Mesenchymal stem cell (in vitro differentiated cells and primary cell): ENCODE measurements at regions not wholly inside any gene's neighbourhood (a gene's known extent, or its start where the extent isn't known, plus 50 kb on each side); places are given as distances from the start of the nearest gene placed in this dataset.

Experiments used
- DNase-seq: peaks from one replicate; pipeline ENCODE4 v3.0.0-alpha.2; 2013
- H2AFZ ChIP-seq: one replicate; pipeline ENCODE4 v1.6.1; 2013; ENCODE audit warnings: low read depth, mild to moderate bottlenecking, control low read depth, inconsistent platforms, low read length, moderate library complexity
- H2AK5ac ChIP-seq: 2 replicates; pipeline ENCODE4 v1.6.1; 2013; ENCODE audit warnings: low read length, moderate library complexity, mild to moderate bottlenecking, inconsistent platforms; ENCODE audit not compliant: severe bottlenecking
- H2BK120ac ChIP-seq: one replicate; pipeline ENCODE4 v1.6.1; 2013; ENCODE audit warnings: low read depth, mild to moderate bottlenecking, inconsistent platforms, low read length, moderate library complexity
- H2BK12ac ChIP-seq, 2 experiments: one replicate each; pipeline ENCODE4 v1.6.1; 2013; ENCODE audit warnings: inconsistent platforms in 2 of 2, low read length in 2 of 2, mild to moderate bottlenecking in 2 of 2, moderate library complexity in 2 of 2, control low read depth in 1 of 2
- H2BK15ac ChIP-seq: one replicate; pipeline ENCODE4 v1.6.1; 2013; ENCODE audit warnings: mild to moderate bottlenecking, low read depth, inconsistent platforms; ENCODE audit not compliant: poor library complexity, severe bottlenecking
- H2BK5ac ChIP-seq: 2 replicates; pipeline ENCODE4 v1.6.1; 2013; ENCODE audit warnings: low read depth, mild to moderate bottlenecking, low read length, control low read depth, inconsistent platforms; ENCODE audit not compliant: poor library complexity, severe bottlenecking
- H3K14ac ChIP-seq, 2 experiments: one replicate each; pipeline ENCODE4 v1.6.1; 2013; ENCODE audit warnings: inconsistent platforms in 2 of 2, low read length in 2 of 2, control low read depth in 1 of 2, mild to moderate bottlenecking in 1 of 2, moderate library complexity in 1 of 2
- H3K18ac ChIP-seq, 2 experiments: one replicate each; pipeline ENCODE4 v1.6.1; 2013; ENCODE audit warnings: inconsistent platforms in 2 of 2, low read length in 2 of 2, control low read depth in 1 of 2, low read depth in 1 of 2, mild to moderate bottlenecking in 1 of 2
- H3K23ac ChIP-seq, 2 experiments: one replicate each; pipeline ENCODE4 v1.6.1; 2013; ENCODE audit warnings: inconsistent platforms in 2 of 2, low read length in 2 of 2, mild to moderate bottlenecking in 2 of 2, moderate library complexity in 2 of 2, control low read depth in 1 of 2
- H3K27ac ChIP-seq: 2 replicates; pipeline ENCODE4 v1.5.1; 2013; ENCODE audit warnings: mild to moderate bottlenecking, moderate library complexity, low read length, control low read depth, inconsistent platforms; ENCODE audit not compliant: poor library complexity, severe bottlenecking
- H3K27me3 ChIP-seq, 2 experiments: 2 replicates each; pipeline versions ENCODE4 v1.6.1 to v1.7.0; 2013; ENCODE audit warnings: low read length in 2 of 2, mild to moderate bottlenecking in 2 of 2, moderate library complexity in 2 of 2, control low read depth in 1 of 2, inconsistent platforms in 1 of 2; ENCODE audit not compliant: control insufficient read depth in 1 of 2, insufficient read depth in 1 of 2
- H3K36me3 ChIP-seq, 2 experiments: 2 replicates each; pipeline versions ENCODE4 v1.6.1 to v1.7.0; 2013; ENCODE audit warnings: low read length in 2 of 2, control low read depth in 1 of 2, inconsistent platforms in 1 of 2, low read depth in 1 of 2, mild to moderate bottlenecking in 1 of 2; ENCODE audit not compliant: insufficient read depth in 2 of 2, control insufficient read depth in 1 of 2
- H3K4ac ChIP-seq, 2 experiments: one replicate each; pipeline ENCODE4 v1.6.1; 2013; ENCODE audit warnings: inconsistent platforms in 2 of 2, low read length in 2 of 2, mild to moderate bottlenecking in 2 of 2, moderate library complexity in 2 of 2, control low read depth in 1 of 2, low read depth in 1 of 2
- H3K4me1 ChIP-seq: 2 replicates; pipeline ENCODE4 v1.6.1; 2013; ENCODE audit warnings: low read depth, low read length, control low read depth; ENCODE audit not compliant: control insufficient read depth, insufficient read depth
- H3K4me2 ChIP-seq: 2 replicates; pipeline ENCODE4 v1.6.1; 2013; ENCODE audit warnings: low read length, mild to moderate bottlenecking, inconsistent platforms; ENCODE audit not compliant: poor library complexity, severe bottlenecking
- H3K4me3 ChIP-seq, 2 experiments: 2 replicates each; pipeline versions ENCODE4 v1.5.1 to v1.7.0; 2013; ENCODE audit warnings: low read length in 2 of 2, mild to moderate bottlenecking in 2 of 2, control low read depth in 1 of 2, low read depth in 1 of 2; ENCODE audit not compliant: insufficient read depth in 1 of 2
- H3K79me1 ChIP-seq: replicated peaks from 2 replicates; pipeline ENCODE4 v1.6.1; 2013; ENCODE audit warnings: mild to moderate bottlenecking, control low read depth, low read length, inconsistent platforms; ENCODE audit not compliant: poor library complexity, severe bottlenecking
- H3K9ac ChIP-seq: 2 replicates; pipeline ENCODE4 v1.7.0; 2013; ENCODE audit warnings: mild to moderate bottlenecking, low read length, moderate library complexity
- H3K9me3 ChIP-seq: 2 replicates; pipeline ENCODE4 v1.7.0; 2013; ENCODE audit warnings: mild to moderate bottlenecking, low read length; ENCODE audit not compliant: control insufficient read depth
- H4K8ac ChIP-seq: one replicate; pipeline ENCODE4 v1.6.1; 2013; ENCODE audit warnings: inconsistent platforms, mild to moderate bottlenecking, low read length, moderate library complexity
- H4K91ac ChIP-seq: one replicate; pipeline ENCODE4 v1.6.1; 2013; ENCODE audit warnings: mild to moderate bottlenecking, low read length, inconsistent platforms
- WGBS: methylation state at CpG from one replicate; pipeline ENCODE4 v1.1.7; 2013; ENCODE audit warnings: mixed read lengths; 5-methylcytosine and 5-hydroxymethylcytosine counted together

- 87% methylated on average over 2 of the region's 3 CpGs for WGBS
Observed at GRCh38 chr5:74164725-74165235, 475.7 kb downstream of the ENC1 start.

GRCh38 chr5:74162524-74162923 is 478.0 kb downstream of the ENC1 start:
- no peaks in the 10 kb centered on the region for H3K36me3 ChIP-seq
- no peak for DNase-seq
- H3K4ac ChIP-seq: no peak overlapping the region
- H3K27ac ChIP-seq: no peak overlapping the region
- no peaks in the 10 kb centered on the region for H3K4me1 ChIP-seq
- H2BK15ac ChIP-seq: no peak overlapping the region
- no peak overlapping the region for H3K4me3 ChIP-seq
- 86% methylated on average over 1 of the region's 2 CpGs for WGBS
- no peak overlapping the region for H2BK120ac ChIP-seq
- no peak overlapping the region for H2AK5ac ChIP-seq
- no peak overlapping the region for H4K8ac ChIP-seq
- H2BK12ac ChIP-seq: no peak overlapping the region
- H3K9me3 ChIP-seq: no peaks in the 10 kb centered on the region
- no peak overlapping the region for H3K18ac ChIP-seq
- H3K23ac ChIP-seq: no peak overlapping the region
- no peak overlapping the region for H4K91ac ChIP-seq
- no peak overlapping the region for H3K14ac ChIP-seq
- H2AFZ ChIP-seq: no peak overlapping the region
- no peaks in the 10 kb centered on the region for H3K27me3 ChIP-seq
- no peak overlapping the region for H3K4me2 ChIP-seq
- H2BK5ac ChIP-seq: no peak overlapping the region
- H3K79me1 ChIP-seq: no peaks in the 10 kb centered on the region
- no peak overlapping the region for H3K9ac ChIP-seq

More at GRCh38 chr5:74164725-74165235, 475.7 kb downstream of the ENC1 start:
- Histone ChIP-seq H4K91ac (no peak overlapping the region), H3K79me1 (no peaks in the 10 kb centered on the region), H3K27me3 (no peaks in the 10 kb centered on the region), H3K14ac (no peak overlapping the region), H3K36me3 (no peaks in the 10 kb centered on the region), H3K4ac (no peak overlapping the region), H3K4me2 (no peak overlapping the region), H2AK5ac (no peak overlapping the region), H3K18ac (no peak overlapping the region), H3K4me3 (no peak overlapping the region), H2BK12ac (no peak overlapping the region), H2AFZ (no peak overlapping the region), H3K9ac (no peak overlapping the region), H3K23ac (no peak overlapping the region), H3K9me3 (no peaks in the 10 kb centered on the region), H4K8ac (no peak overlapping the region), H2BK120ac (no peak overlapping the region), H3K4me1 (no peaks in the 10 kb centered on the region), H2BK5ac (no peak overlapping the region), H2BK15ac (no peak overlapping the region), H3K27ac (no peak overlapping the region)
- DNase-seq: no peak

GRCh38 chr5:74161170-74161569 is 479.4 kb downstream of the ENC1 start:
- H2BK12ac ChIP-seq: no peak overlapping the region
- no CpG with 5 or more reads among the region's 1 CpG for WGBS

GRCh38 chr5:74156728-74157383 is 483.7 kb downstream of the ENC1 start:
- DNase-seq: no peak
- Histone ChIP-seq H2BK12ac (no peak overlapping the region), H2BK5ac (no peak overlapping the region), H4K8ac (no peak overlapping the region), H3K9ac (no peak overlapping the region), H2AFZ (no peak overlapping the region), H3K4ac (no peak overlapping the region), H3K14ac (no peak overlapping the region), H3K79me1 (no peaks in the 10 kb centered on the region), H3K18ac (peak overlapping the region in 1 of 2 experiments; percentile 11), H2BK120ac (no peak overlapping the region), H3K4me3 (no peak overlapping the region), H3K4me2 (no peak overlapping the region), H3K27ac (no peak overlapping the region), H3K4me1 (no peaks in the 10 kb centered on the region), H2BK15ac (no peak overlapping the region), H3K36me3 (no peaks in the 10 kb centered on the region), H3K27me3 (no peaks in the 10 kb centered on the region), H4K91ac (no peak overlapping the region), H3K9me3 (no peaks in the 10 kb centered on the region), H3K23ac (no peak overlapping the region), H2AK5ac (no peak overlapping the region)
- 91% methylated on average over 3 of the region's 3 CpGs for WGBS

More at GRCh38 chr5:74161170-74161569, 479.4 kb downstream of the ENC1 start:
- no peaks in the 10 kb centered on the region for H3K9me3 ChIP-seq
- no peak overlapping the region for H2BK5ac ChIP-seq
- H3K79me1 ChIP-seq: no peaks in the 10 kb centered on the region
- no peaks in the 10 kb centered on the region for H3K4me1 ChIP-seq
- H3K14ac ChIP-seq: no peak overlapping the region
- H2BK15ac ChIP-seq: no peak overlapping the region
- no peaks in the 10 kb centered on the region for H3K36me3 ChIP-seq
- H3K27me3 ChIP-seq: no peaks in the 10 kb centered on the region
- H3K4ac ChIP-seq: no peak overlapping the region
- no peak overlapping the region for H4K8ac ChIP-seq
- no peak overlapping the region for H3K4me2 ChIP-seq
- no peak overlapping the region for H3K9ac ChIP-seq
- H3K23ac ChIP-seq: no peak overlapping the region
- no peak overlapping the region for H3K18ac ChIP-seq
- no peak overlapping the region for H3K27ac ChIP-seq
- no peak for DNase-seq
- H4K91ac ChIP-seq: no peak overlapping the region
- no peak overlapping the region for H3K4me3 ChIP-seq
- no peak overlapping the region for H2BK120ac ChIP-seq
- no peak overlapping the region for H2AFZ ChIP-seq
- H2AK5ac ChIP-seq: no peak overlapping the region
